H9 (cell line): ENCODE measurements at regions not wholly inside any gene's neighbourhood (a gene's known extent, or its start where the extent isn't known, plus 50 kb on each side); places are given as distances from the start of the nearest gene placed in this dataset.

Experiments used
- DNase-seq: peaks from one replicate; pipeline ENCODE4 v3.0.0-alpha.2; 2017
- H2AFZ ChIP-seq: one replicate; pipeline ENCODE4 v1.6.1; 2013; ENCODE audit warnings: mild to moderate bottlenecking, low read length, control low read depth, moderate library complexity
- H2AK5ac ChIP-seq: 2 replicates; pipeline ENCODE4 v1.6.1; 2013; ENCODE audit warnings: low read length, control low read depth, mixed read lengths; ENCODE audit not compliant: insufficient read length
- H2BK120ac ChIP-seq: one replicate; pipeline ENCODE4 v1.6.1; 2013; ENCODE audit warnings: low read depth, mild to moderate bottlenecking, low read length, control low read depth, inconsistent platforms; ENCODE audit not compliant: poor library complexity, severe bottlenecking
- H2BK12ac ChIP-seq: 2 replicates; pipeline ENCODE4 v1.6.1; 2013; ENCODE audit warnings: low read length, control low read depth, mixed read lengths, low read depth; ENCODE audit not compliant: insufficient read length
- H2BK15ac ChIP-seq: 2 replicates; pipeline ENCODE4 v1.6.1; 2013; ENCODE audit warnings: low read depth, low read length, control low read depth
- H2BK20ac ChIP-seq: one replicate; pipeline ENCODE4 v1.6.1; 2013; ENCODE audit warnings: low read depth, mild to moderate bottlenecking, low read length, control low read depth, inconsistent platforms; ENCODE audit not compliant: poor library complexity, severe bottlenecking
- H2BK5ac ChIP-seq: 2 replicates; pipeline ENCODE4 v1.6.1; 2013; ENCODE audit warnings: low read length, control low read depth, mixed read lengths; ENCODE audit not compliant: insufficient read length
- H3K14ac ChIP-seq: 2 replicates; pipeline ENCODE4 v1.6.1; 2013; ENCODE audit warnings: low read length, control low read depth; ENCODE audit not compliant: insufficient read depth
- H3K18ac ChIP-seq: 2 replicates; pipeline ENCODE4 v1.6.1; 2013; ENCODE audit warnings: low read depth, mild to moderate bottlenecking, mixed read lengths, low read length, control low read depth; ENCODE audit not compliant: insufficient read length
- H3K23ac ChIP-seq: 2 replicates; pipeline ENCODE4 v1.6.1; 2013; ENCODE audit warnings: low read length, control low read depth, mixed read lengths, low read depth; ENCODE audit not compliant: insufficient read length
- H3K23me2 ChIP-seq: 2 replicates; pipeline ENCODE4 v1.6.1; 2013; ENCODE audit warnings: low read depth, mild to moderate bottlenecking, mixed read lengths, low read length, control low read depth; ENCODE audit not compliant: insufficient read length, poor library complexity, severe bottlenecking
- H3K27ac ChIP-seq: 2 replicates; pipeline ENCODE4 v1.5.1; 2013; ENCODE audit warnings: low read length, control low read depth, mixed read lengths, low read depth; ENCODE audit not compliant: insufficient read length
- H3K27me3 ChIP-seq: 2 replicates; pipeline ENCODE4 v1.6.1; 2013; ENCODE audit warnings: low read length, control low read depth, inconsistent platforms; ENCODE audit not compliant: insufficient read depth
- H3K4ac ChIP-seq: 2 replicates; pipeline ENCODE4 v1.6.1; 2013; ENCODE audit warnings: low read depth, mild to moderate bottlenecking, control low read depth, inconsistent platforms, low read length, moderate library complexity
- H3K4me1 ChIP-seq: 2 replicates; pipeline ENCODE4 v1.6.1; 2013; ENCODE audit warnings: low read length, control low read depth, inconsistent platforms; ENCODE audit not compliant: insufficient read depth
- H3K4me2 ChIP-seq: 2 replicates; pipeline ENCODE4 v1.6.1; 2013; ENCODE audit warnings: low read length, control low read depth, mixed read lengths; ENCODE audit not compliant: insufficient read length, insufficient read depth
- H3K56ac ChIP-seq: 2 replicates; pipeline ENCODE4 v1.6.1; 2013; ENCODE audit warnings: low read depth, mild to moderate bottlenecking, mixed read lengths, low read length, control low read depth; ENCODE audit not compliant: insufficient read length
- H3K79me1 ChIP-seq: 2 replicates; pipeline ENCODE4 v1.6.1; 2013; ENCODE audit warnings: low read depth, mild to moderate bottlenecking, moderate library complexity, low read length, control low read depth, inconsistent platforms; ENCODE audit not compliant: insufficient read depth, poor library complexity, severe bottlenecking
- H3K79me2 ChIP-seq: 2 replicates; pipeline ENCODE4 v1.6.1; 2013; ENCODE audit warnings: low read length, control low read depth, inconsistent platforms; ENCODE audit not compliant: insufficient read depth
- H3K9ac ChIP-seq: 2 replicates; pipeline ENCODE4 v1.6.1; 2013; ENCODE audit warnings: low read length, control low read depth, mixed read lengths; ENCODE audit not compliant: insufficient read length; ENCODE audit errors: extremely low read depth
- H3K9me3 ChIP-seq: one replicate; pipeline ENCODE4 v1.6.1; 2013; ENCODE audit warnings: low read depth, low read length, inconsistent platforms; ENCODE audit not compliant: control insufficient read depth
- H3T11ph ChIP-seq: one replicate; pipeline ENCODE4 v1.6.1; 2013; ENCODE audit warnings: mild to moderate bottlenecking, low read length, control low read depth, inconsistent platforms
- H4K20me1 ChIP-seq: one replicate; pipeline ENCODE4 v1.6.1; 2013; ENCODE audit not compliant: control insufficient read depth, insufficient read length, insufficient read depth
- H4K5ac ChIP-seq: 2 replicates; pipeline ENCODE4 v1.6.1; 2013; ENCODE audit warnings: low read depth, mild to moderate bottlenecking, mixed read lengths, low read length, control low read depth; ENCODE audit not compliant: insufficient read length
- H4K8ac ChIP-seq: replicated peaks from 2 replicates; pipeline ENCODE4 v1.6.1; 2013; ENCODE audit warnings: low read length, control low read depth, mixed read lengths, low read depth; ENCODE audit not compliant: insufficient read length
- H4K91ac ChIP-seq: 2 replicates; pipeline ENCODE4 v1.6.1; 2013; ENCODE audit warnings: low read depth, mild to moderate bottlenecking, moderate library complexity, mixed read lengths, low read length, control low read depth; ENCODE audit not compliant: insufficient read length
- H3K27ac Mint-ChIP-seq, 3 experiments: 2 replicates in 2 of 3; 3 replicates in 1 of 3; pipeline ENCODE4 v1.8.0; 2020 to 2021; ENCODE audit warnings: mixed read lengths in 3 of 3, mild to moderate bottlenecking in 1 of 3, moderate library complexity in 1 of 3
- H3K27me3 Mint-ChIP-seq: 2 replicates; pipeline ENCODE4 v1.8.0; 2021; ENCODE audit warnings: low read depth, mild to moderate bottlenecking, moderate library complexity, mixed read lengths
- H3K36me3 Mint-ChIP-seq, 3 experiments: 2 replicates in 2 of 3; 3 replicates in 1 of 3; pipeline ENCODE4 v1.8.0; 2020 to 2021; ENCODE audit warnings: low read depth in 3 of 3, mixed read lengths in 3 of 3; ENCODE audit not compliant: insufficient read depth in 1 of 3
- H3K4me1 Mint-ChIP-seq, 2 experiments: 2 replicates each; pipeline ENCODE4 v1.8.0; 2020; ENCODE audit warnings: mixed read lengths in 2 of 2
- H3K4me3 Mint-ChIP-seq, 2 experiments: 2 replicates in 1 of 2; 3 replicates in 1 of 2; pipeline ENCODE4 v1.8.0; 2020 to 2021; ENCODE audit warnings: mild to moderate bottlenecking in 2 of 2, mixed read lengths in 2 of 2, moderate library complexity in 1 of 2
- H3K9me3 Mint-ChIP-seq, 2 experiments: 2 replicates in 1 of 2; 3 replicates in 1 of 2; pipeline ENCODE4 v1.8.0; 2020; ENCODE audit warnings: mild to moderate bottlenecking in 2 of 2, mixed read lengths in 2 of 2, moderate library complexity in 1 of 2
- WGBS: extraction: QIAGEN DNeasy Blood & Tissue Kit; methylation state at CpG from one replicate; pipeline ENCODE4 v1.1.7; 2013; ENCODE audit warnings: missing lambda C conversion rate, low lambda C conversion rate, mixed read lengths; ENCODE audit not compliant: insufficient read length; ENCODE audit errors: extremely low coverage; 5-methylcytosine and 5-hydroxymethylcytosine counted together
- TF ChIP-seq, protein P1 (sequence below): fragments of 200-600 bp; sonication (generic); conservative IDR thresholded peaks from 3 replicates; pipeline ENCODE4 v1.8.0; 2021; ENCODE audit warnings: antibody characterized with exemption, mild to moderate bottlenecking

DNA sequence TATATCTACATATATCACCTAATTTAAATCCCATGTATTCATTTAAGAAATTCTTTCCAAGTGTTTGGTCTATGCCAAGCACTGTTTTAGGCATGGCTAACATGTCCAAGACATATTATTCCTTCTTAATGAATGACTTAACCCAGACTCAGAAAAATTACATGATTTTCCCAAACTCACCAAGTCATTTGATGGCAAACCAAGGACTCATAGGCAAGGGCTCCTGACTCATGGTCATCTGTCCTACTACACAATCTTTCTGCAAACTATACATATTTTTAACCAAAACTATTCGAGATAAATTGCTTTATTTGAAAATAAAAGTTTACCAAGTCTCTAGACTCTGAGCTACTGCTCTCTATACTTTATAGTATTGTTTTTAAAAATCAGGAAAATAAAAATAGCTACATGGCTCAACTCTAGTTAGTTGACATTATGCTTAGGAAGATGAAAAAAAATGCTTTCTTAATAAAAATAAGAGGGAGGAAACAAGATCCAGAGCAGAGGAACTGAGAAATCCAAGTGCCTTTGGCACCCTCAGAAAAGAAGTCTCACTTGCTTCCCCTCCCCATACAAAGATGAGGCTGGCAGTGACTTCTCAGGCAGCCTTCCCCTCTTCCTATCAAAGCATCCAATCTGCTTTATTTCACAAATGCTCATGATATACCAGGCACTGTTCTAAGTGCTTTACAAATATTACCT, 182.2 kb downstream of the RSL24D1 start:
- Histone ChIP-seq H3K9ac (no peak overlapping the region), H3K9me3 (no peaks in the 10 kb centered on the region), H3T11ph (no peak overlapping the region), H4K8ac (no peak overlapping the region), H3K4me1 (no peaks in the 10 kb centered on the region), H3K4ac (no peak overlapping the region), H2BK12ac (no peak overlapping the region), H4K91ac (no peak overlapping the region), H3K18ac (no peak overlapping the region), H3K56ac (no peak overlapping the region), H2AFZ (no peak overlapping the region), H2AK5ac (no peak overlapping the region), H3K4me2 (no peak overlapping the region), H4K20me1 (no peaks in the 10 kb centered on the region), H3K14ac (no peak overlapping the region), H4K5ac (no peak overlapping the region), H2BK120ac (no peak overlapping the region), H3K27ac (no peak overlapping the region), H3K23me2 (no peaks in the 10 kb centered on the region), H3K79me2 (no peaks in the 10 kb centered on the region), H3K79me1 (no peaks in the 10 kb centered on the region), H3K23ac (no peak overlapping the region), H3K27me3 (no peaks in the 10 kb centered on the region), H2BK5ac (no peak overlapping the region), H2BK20ac (no peak overlapping the region), H2BK15ac (no peak overlapping the region)
- WGBS: no CpG with 5 or more reads among the region's 1 CpG
- Mint-ChIP-seq H3K36me3 (no peaks in the 10 kb centered on the region), H3K9me3 (no peaks in the 10 kb centered on the region; a peak in 1 of 5 replicates), H3K4me1 (no peaks in the 10 kb centered on the region), H3K4me3 (no peak overlapping the region), H3K27me3 (peaks cover 2% of the 10 kb centered on the region), H3K27ac (no peak overlapping the region)
- TF ChIP-seq, protein P1, sequence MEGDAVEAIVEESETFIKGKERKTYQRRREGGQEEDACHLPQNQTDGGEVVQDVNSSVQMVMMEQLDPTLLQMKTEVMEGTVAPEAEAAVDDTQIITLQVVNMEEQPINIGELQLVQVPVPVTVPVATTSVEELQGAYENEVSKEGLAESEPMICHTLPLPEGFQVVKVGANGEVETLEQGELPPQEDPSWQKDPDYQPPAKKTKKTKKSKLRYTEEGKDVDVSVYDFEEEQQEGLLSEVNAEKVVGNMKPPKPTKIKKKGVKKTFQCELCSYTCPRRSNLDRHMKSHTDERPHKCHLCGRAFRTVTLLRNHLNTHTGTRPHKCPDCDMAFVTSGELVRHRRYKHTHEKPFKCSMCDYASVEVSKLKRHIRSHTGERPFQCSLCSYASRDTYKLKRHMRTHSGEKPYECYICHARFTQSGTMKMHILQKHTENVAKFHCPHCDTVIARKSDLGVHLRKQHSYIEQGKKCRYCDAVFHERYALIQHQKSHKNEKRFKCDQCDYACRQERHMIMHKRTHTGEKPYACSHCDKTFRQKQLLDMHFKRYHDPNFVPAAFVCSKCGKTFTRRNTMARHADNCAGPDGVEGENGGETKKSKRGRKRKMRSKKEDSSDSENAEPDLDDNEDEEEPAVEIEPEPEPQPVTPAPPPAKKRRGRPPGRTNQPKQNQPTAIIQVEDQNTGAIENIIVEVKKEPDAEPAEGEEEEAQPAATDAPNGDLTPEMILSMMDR: no peak
- DNase-seq: no peak
